HG02798 (cell line): ENCODE measurements at regions not wholly inside any gene's neighbourhood (a gene's known extent, or its start where the extent isn't known, plus 50 kb on each side); places are given as distances from the start of the nearest gene placed in this dataset.
"Not testable (repeated sequence)": the region's sequence is repeated elsewhere in the genome, so short reads cannot be mapped to it uniquely, and the experiment has no call there.

Experiments used
- ATAC-seq: cut with Tn5 transposase; IDR thresholded peaks from one replicate; pipeline ENCODE4 v1.9.1; 2021; ENCODE audit warnings: mild to moderate bottlenecking; ENCODE audit not compliant: unreplicated experiment, poor library complexity

DNA sequence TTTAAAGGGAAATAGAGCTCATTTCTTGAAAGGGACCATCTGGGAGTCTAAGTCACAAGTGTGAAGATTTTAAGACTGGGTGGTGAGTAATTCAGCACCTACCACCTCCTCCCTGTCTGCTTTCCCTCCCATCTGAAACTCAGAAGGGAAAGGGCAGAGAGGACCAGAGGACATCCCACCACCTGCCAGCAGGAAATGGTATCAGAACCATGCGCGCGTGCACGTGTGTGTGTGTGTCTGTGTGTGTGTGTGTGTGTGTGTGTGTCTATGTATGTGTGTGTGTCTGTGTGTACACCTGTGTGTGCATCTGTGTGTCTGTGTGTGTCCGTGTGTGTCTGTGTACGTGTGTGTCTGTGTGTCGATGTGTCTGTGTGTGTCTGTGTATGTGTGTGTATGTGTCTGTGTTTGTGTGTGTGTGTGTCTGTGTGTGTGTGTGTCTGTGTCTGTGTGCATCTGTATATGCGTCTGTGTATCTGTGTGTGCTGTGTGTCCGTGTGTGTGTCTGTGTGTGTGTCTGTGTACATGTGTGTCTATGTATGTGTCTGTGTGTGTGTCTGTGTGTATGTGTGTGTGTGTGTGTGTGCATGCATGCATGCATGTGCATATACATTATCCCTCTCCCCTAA, 76.8 kb downstream of the ZFP36L2 start:
- peak; percentile 57 for ATAC-seq

DNA sequence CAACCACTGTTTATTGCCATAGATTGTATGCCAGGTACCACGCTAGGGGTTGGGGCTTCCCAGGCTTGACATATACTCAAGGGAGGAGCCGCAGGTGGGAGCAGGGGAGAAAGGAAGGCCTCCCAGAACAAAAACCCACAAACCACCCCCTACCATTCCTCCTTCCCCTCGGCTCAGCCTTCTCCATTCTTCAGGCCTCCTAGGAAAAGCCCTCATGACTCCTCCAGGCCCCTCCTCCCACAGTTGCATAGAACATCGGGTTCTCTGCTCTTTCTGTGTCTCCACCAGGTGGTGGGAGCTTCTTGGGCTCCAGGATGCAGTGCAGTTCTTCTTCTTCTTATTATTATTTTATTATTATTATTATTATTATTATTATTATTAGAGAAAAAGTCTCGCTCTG, 80.3 kb downstream of the ZFP36L2 start:
- no peak for ATAC-seq

DNA sequence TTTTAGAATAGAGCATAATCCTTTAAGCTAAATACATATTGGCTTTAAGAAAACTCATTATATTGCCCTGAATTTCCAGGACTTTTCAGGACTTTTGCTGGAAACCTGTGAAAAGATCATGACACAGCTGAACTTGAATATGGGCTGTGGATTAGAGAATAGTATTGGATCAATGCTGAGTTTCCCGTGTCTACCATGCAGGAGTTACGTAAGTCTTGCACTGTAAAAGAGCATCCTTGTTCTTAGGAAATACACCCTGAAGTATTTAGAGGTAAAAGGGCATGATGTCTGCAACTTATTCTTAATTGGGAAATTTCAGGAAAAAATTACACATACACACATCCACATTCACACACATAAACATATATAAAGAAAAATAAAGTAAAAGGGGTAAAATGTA, 82.1 kb downstream of the ZFP36L2 start:
- no peak for ATAC-seq

DNA sequence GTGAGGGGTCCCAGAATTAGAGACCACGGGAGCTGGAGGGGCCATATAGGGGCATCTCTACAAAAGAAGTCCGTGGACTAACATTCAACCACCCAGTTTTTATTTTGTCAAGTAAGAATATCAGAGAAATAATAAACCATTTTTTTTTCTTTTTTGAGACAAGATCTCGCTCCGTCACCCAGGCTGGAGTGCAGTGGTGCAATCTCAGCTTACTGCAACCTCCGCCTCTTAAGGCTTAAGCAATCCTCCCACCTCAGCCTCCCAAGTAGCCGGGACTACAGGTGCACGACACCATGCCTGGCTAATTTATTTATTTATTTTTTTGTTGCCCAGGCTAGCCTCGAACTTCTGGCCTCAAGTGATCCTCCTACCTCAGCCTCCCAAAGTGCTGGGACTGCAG, 82.7 kb downstream of the ZFP36L2 start:
- ATAC-seq, result no peak

DNA sequence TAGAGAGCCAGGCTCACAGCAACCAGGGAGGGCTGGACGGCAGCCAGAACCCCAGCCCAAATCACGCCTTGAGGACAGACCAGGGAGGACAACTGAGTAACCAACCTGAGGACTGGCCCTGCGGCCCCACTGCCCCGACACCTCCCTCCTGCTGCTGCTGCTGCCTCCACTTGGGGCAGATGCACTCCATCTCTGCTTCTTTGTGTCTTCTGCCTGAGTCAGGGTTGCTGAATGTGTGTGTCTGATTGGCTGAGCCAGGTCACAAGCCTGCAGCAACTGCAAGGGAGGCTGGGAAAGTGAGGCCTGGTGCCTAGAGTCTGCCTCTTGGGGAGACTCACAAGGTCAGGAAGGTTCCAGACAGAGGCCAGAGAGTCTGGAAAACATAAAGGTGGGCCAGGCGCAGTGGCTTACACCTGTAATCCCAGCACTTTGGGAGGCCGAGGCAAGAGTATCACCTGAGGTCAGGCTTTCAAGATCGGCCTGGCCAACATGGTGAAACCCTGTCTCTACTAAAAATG, 83.4 kb downstream of the ZFP36L2 start:
- no peak for ATAC-seq

DNA sequence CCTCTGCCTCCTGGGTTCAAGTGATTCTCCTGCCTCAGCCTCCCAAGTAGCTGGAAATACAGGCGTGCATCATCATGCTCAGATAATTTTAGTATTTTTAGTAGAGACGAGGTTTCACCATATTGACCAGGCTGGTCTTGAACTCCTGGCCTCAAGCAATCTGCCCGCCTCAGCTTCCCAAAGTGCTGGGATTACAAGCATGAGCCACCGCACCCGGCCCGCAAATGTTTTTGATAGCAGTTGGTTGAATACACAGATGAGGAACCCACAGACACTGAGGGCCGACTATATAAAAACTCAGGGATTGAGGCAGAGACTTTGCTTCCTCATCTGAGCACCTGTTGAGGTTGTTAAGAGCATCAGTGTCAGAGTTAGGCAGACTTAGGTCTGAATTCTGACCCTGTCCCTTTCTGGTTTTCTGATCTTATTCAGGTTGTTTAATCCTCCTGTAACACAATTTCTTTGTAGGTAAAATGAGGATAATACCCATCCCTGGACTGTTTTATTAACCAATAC, 84.7 kb downstream of the ZFP36L2 start:
- ATAC-seq, result not testable (repeated sequence)

DNA sequence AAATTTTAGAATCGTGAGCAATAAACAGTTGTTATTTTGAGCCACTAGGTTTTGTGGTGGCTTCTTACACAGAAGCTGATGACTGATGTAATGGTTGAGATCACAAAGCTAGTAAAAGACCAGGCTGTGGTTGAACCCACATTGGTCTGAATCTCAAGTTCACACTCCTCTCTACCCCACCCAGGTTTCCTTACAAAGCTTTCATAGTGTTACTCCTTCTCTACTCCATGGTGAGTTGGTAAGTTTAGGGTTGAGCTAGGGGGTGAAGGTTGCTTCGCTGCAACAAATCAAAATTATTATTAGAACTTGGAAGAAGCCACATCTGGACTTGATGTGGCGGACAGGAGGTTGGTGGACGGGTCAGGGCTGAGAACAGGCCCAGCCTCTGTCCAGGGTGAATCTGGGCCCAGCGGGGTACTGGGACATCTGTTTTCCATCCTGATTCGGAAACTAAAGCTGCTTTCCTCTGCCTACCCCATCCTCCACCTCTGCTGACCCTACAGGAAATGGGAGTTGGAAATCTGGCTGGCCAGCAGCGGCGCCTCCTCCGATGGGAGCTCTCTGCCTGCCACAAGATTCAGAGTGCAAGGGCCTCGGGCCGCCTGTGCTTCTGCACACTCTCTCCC, 86.3 kb downstream of the ZFP36L2 start:
- ATAC-seq, result no peak

DNA sequence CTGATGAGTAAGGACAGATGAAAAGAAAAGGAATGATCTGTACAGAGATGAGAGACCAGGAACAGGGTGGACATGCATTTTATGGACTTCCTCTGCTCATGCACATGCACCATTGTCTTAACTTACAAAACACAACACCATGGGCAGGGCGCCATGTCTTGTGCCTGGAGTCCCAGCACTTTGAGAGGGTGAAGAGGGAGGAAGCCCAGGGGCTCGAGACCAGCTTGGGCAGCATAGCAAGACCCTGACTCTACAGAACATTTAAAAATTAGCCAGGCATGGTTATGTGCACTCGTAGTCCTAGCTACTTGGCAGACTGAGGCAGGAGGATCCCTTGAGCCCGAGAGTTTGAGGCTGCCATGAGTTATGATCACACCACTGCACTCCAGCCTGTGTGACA, 86.9 kb downstream of the ZFP36L2 start:
- no peak for ATAC-seq

DNA sequence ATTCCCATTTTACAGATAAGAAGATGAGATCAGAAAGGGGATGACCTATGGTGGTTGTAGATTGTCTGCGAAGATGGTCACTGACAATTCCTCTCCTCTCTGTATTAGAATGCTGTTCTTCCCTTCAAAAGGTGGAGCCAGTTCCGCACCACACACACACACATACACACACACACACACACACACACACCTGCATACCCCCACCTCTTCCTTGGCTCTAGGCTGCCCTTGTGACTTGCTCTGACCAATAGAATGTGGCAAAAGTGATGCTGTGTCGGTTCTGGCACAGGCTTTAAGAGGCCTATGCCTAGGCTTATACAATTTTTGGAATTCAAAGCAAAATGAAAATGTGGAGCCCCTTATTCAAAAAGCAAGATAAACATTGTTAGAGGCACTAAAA, 88.0 kb downstream of the ZFP36L2 start:
- no peak for ATAC-seq

DNA sequence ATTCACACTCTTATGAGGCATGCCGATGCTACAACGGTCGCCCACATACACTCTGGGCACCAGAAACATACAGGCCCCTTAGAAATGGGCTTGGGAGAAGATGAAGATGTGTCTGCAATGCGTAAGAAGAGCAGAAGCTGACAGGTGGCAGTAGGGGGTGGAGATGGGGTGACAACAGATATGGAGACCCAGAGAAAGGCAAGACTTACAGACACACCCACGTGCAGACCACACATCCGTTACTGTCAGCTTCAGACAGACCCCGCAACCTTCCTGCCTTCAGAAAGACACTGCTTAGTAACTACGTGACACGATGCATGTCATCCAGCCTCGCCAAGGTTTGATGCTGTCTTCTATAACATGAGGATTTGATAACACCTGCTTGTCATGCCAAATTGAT, 89.5 kb downstream of the ZFP36L2 start:
- ATAC-seq, result no peak

DNA sequence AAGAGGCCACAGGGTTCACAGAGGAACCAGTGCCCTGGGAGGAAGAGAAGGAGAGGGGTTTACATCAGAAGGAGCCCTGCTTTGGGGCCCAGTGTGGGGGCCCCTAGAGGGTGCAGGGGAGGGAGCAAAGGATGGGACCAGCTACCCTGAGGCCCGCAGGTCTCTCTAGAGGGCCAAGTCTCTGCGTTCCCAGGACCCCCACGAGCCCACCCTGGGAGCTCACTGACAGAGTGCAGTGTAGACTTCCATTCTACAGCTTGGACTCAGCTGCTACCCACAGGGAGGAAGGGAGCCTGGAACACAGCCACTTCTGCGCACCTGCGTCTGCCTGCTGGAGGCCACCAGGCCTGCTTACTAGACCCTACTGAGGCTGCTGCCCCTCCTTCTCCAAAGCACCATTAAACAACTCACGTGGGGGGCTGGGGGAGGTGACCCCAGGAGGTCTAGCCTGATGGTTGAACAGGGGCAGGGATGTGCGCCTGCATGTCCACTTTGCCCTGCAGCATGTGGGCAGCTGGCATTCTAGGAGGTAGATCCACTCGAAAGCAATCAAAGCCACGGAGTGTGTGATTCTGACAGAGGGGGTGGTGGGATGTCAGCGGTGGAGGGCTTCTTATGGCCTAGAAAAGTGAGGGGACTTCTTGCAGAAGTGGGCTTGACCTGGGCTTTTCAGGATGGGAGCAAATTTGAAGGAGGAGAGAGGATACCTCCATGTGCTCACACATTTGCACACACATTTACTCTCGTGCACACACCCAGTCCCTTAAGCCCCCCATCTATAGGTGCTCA, 90.2 kb downstream of the ZFP36L2 start:
- no peak for ATAC-seq

DNA sequence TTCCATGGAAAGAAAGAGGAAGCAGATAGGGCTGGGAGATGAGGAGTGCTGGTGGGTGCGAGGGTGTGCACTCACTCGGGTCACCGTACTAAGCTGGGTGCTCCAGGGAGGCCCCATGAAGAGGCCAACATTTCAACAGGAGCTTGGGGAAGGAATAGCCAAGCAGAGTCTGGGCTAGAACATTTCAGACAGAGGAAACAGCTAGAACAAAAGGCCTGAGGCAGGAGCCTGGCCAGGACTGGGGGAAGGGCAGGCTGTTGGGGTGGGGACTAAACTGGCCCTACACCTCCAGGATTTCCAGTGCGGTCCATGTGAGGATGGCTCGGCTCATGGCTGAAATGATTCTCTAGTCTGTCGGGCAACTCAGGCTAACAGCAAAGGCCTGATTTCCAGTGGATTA, 90.8 kb downstream of the ZFP36L2 start:
- no peak for ATAC-seq

DNA sequence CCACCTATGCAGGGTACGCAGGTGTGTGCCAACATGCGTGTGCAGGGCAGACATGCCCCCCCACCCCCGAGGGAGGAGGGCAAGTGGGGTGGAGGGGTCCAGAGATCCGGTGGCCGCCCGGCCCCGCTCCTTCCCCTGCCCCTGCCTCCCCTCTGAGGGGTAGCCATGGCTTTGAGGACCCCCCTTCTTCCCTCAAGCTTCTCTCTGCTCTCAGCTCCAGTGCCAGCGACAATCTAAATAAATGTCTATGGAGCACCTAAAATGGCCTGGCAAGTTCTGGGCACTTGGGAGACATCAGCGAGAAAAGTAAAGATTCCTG, 91.9 kb downstream of the ZFP36L2 start:
- no peak for ATAC-seq

DNA sequence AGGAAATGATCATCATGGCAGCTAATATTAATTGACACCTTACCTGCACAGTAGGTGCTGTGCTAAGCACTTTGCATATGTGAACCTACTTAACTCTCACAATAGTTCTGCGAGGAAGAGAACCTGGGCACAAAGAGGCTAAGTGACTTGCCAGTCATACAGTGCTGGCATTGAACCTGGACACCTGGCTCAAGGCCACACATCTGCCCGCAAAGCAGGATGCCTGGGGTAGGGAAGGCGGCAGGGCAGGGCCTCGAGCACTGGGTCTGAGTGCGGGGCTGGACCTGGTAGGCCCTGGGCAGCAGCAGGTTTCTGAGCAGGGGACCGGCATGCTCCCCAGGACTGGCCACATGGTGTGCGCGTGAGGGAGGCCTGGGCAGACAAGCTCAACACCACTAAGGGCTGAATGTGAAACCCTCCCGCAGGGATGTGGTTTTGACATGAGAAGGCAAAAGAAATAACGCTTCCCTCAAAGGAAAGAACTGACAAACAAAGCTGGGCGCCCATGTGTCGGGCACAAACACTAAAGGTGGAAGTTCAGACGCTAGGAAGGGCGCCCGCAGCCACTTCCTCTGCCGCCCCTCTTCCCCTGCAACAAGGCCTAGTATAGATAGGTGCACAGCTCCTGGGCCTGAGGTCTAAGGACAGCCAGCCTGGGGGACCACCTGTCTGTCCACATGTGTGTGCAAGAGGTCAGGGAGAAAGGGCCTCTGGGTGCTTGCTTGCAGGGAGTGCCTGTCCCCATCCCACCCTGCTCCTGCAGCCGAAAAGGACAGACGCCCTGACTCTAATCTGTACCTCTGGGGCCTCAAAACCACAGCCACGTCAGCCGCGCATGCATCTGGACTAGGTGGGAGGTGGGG, 92.5 kb downstream of the ZFP36L2 start:
- ATAC-seq, result no peak

DNA sequence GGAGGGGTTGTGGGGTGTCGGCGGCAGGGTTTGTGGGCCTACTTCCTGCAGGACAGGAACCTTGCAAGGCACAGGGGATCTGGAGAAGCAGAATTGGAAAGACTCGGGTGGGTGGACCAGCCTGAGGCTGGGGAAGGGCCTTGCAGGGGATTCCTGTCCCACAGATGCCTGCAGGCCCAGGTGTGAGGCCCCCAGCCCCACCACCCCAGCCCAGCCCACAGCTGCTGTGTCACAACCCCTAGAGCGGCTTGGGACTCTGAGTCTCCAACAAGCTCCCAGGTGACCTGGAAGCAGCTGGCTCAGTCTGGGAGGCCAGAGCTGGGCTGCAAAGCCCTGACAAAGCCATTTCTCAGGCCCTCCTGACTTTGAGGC, 93.1 kb downstream of the ZFP36L2 start:
- no peak for ATAC-seq

DNA sequence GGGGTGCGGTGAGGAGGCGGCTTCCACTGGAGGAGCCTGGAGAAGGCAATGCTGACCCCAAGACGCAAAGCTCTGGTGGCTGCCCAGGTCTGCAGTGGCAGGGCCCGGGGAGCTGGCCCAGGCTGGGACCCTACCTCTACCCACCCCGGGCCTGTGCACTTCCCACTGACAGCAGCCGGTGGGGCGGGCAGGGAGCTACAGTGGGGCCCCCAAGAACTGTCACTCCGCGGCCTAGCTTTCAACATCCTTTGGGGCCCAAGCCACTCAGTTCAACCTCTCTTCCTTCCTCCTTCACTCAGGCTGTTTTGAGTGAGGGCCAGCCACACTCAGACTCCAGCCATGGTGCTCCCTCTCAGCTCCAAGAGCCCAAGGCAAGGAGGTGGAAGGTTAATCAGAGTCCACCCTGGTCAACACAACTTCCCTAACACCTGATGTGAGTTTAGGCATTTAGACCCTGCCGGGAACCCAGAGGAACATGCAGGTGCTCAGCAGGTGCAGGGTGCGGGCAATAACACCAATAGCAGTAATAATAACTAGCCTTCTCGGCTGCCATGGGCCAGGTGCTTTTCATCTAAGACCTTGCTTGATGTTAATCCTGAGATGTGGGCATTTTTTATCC, 93.6 kb downstream of the ZFP36L2 start:
- no peak for ATAC-seq

DNA sequence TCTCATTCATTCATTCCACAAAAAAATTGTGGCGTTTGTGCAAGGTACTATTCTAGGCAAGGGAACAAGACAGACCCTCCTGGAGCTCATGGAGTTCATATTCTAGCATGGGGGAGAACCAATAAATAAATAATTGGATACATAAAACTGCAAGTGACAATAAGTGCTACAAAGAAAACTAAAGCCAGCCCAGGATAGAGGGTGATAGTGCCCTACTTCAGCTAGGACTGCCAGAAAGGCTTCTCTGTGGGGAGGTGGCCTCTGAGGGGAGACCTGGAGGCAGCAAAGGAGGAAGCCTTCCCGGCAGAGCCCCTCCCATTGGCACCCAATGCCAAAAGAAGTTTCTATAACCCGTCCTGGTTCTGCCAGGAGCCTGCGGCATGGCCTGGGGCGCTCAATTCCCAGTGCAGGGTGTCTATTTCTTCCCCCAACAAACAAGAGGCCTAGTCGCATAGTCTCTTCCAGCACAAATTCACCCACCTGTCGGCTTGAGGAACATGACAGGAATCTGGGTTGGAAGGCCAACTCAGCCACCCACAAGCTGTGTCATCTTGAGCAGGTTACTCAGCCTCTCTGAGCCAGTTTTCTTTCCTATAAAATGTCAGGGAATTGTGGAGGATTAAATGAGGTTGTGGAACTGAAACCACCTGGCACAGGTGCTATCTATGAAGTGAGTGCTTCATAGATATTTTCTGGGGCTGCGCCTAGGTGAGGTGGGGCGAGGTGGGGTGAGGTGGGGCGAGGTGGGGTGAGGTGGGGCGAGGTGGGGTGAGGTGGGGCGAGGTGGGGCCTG, 94.3 kb downstream of the ZFP36L2 start:
- ATAC-seq, result no peak

DNA sequence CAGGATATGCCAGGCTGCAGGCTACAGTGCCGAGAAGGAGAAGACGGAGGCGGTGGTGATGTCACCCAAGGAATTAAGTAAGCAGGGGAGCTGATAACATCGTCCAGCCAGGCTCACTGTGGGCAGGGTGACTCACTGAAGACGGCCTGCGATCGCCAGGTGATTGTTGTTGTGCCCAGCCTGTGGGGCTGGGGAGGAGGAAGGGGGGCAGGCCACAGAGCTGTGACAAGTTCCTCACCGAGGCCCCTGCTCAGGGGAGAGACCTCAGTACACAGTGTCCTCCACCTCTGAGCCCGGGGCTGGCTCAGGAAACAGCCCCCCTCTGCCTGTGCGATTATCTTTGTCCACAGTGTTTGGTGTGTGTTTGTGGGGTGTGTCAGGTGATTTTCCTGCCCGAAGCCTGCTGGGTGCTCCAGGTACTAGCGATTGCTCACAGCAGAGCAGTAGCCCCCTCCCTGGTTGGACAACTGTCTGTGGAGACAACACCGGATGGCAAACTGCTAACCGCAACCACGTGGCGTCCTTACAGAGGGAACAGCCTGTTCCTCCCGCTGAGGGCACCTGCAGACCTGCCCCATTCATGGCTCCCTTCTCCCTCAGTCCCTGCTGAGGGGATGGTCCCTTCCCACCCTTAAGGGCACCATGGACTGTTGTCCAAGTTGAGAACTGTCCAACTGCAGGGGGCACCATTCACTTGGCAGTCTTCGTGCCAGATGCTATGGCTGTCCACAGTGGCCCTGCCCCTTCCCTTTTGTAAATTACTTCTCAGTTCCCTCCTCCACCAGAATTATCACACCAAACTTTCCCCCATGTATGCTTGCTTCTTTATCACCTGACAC, 95.1 kb downstream of the ZFP36L2 start:
- ATAC-seq, result no peak

DNA sequence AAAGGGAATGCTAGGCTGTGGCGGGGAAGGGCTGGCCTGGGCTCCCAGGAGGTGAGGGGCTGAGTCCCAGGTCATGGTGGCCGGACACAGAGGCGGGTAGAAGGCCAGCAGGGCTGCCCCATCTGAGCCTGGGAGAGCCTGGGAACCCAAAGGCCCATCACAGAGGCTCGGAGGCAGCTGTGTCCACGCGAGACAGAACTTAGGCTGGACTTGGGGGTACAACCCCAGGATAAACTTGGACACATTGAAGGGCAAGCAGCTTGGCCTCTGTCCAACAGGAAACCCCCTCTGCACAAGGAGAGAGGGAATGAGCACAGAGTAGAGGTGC, 95.9 kb downstream of the ZFP36L2 start:
- no peak for ATAC-seq
